H1 (cell line): ENCODE measurements at regions not wholly inside any gene's neighbourhood (a gene's known extent, or its start where the extent isn't known, plus 50 kb on each side); places are given as distances from the start of the nearest gene placed in this dataset.

Experiments
- CTCF ChIA-PET: fragments of 300-600 bp; sonication (Branson Sonifier 250); formaldehyde crosslinking; loops from one replicate; lab custom pipeline; 2021; ENCODE audit not compliant: partially characterized antibody; lab: Charles Lee
- POLR2A ChIA-PET: fragments of 300-600 bp; sonication (Branson Sonifier 250); formaldehyde crosslinking; loops from one replicate; lab custom pipeline; 2021; ENCODE audit warnings: inconsistent platforms; ENCODE audit not compliant: partially characterized antibody; lab: Charles Lee
- DNase-seq, 2 experiments: peaks; one replicate each; pipeline versions ENCODE4 v3.0.0 to v3.0.0-alpha.2; 2010 to 2022; ENCODE audit warnings: low spot score in 2 of 2, low read depth in 1 of 2, mixed read lengths in 1 of 2
- FAIRE-seq: peaks from 2 replicates; lab custom pipeline; 2011; peaks lifted over from hg19 to GRCh38; lab: Jason Lieb, UNC
- H2AFZ ChIP-seq: 2 replicates; pipeline ENCODE4 v1.8.1; 2012; ENCODE audit warnings: low read length, inconsistent platforms
- H2AK5ac ChIP-seq: 2 replicates; pipeline ENCODE4 v1.6.1; 2013; ENCODE audit warnings: low read depth, low read length
- H2BK120ac ChIP-seq: replicated peaks from 2 replicates; pipeline ENCODE3; 2013; ENCODE audit warnings: low read depth, low read length, inconsistent platforms
- H2BK12ac ChIP-seq: 2 replicates; pipeline ENCODE4 v1.6.1; 2013; ENCODE audit warnings: low read depth, low read length
- H2BK15ac ChIP-seq: 2 replicates; pipeline ENCODE4 v1.6.1; 2013; ENCODE audit warnings: low read length
- H2BK20ac ChIP-seq: 2 replicates; pipeline ENCODE4 v1.6.1; 2013; ENCODE audit warnings: low read length
- H2BK5ac ChIP-seq: 2 replicates; pipeline ENCODE4 v1.6.1; 2013; ENCODE audit warnings: low read depth, low read length
- H3K14ac ChIP-seq: 2 replicates; pipeline ENCODE4 v1.6.1; 2013; ENCODE audit warnings: inconsistent platforms; ENCODE audit not compliant: insufficient read length
- H3K18ac ChIP-seq: 2 replicates; pipeline ENCODE4 v1.6.1; 2013; ENCODE audit warnings: low read length; ENCODE audit errors: extremely low read depth
- H3K23ac ChIP-seq: 2 replicates; pipeline ENCODE4 v1.6.1; 2013; ENCODE audit warnings: inconsistent platforms; ENCODE audit not compliant: insufficient read length
- H3K23me2 ChIP-seq: 2 replicates; pipeline ENCODE4 v1.6.1; 2013; ENCODE audit warnings: low read depth, low read length
- H3K27ac ChIP-seq: 2 replicates; pipeline ENCODE4 v1.6.1; 2011; ENCODE audit warnings: low read depth, low read length, inconsistent platforms
- H3K27me3 ChIP-seq, 4 experiments: replicated peaks in 1 of 4; 1 replicate in 1 of 4; 2 replicates in 3 of 4; pipeline versions ENCODE4 v1.6.1 to v1.8.1; 2011 to 2013; ENCODE audit warnings: low read length in 3 of 4, mild to moderate bottlenecking in 3 of 4, inconsistent platforms in 2 of 4, mixed read lengths in 2 of 4, moderate library complexity in 1 of 4; ENCODE audit not compliant: control insufficient read depth in 3 of 4, insufficient read depth in 3 of 4; ENCODE audit errors: extremely low read depth in 1 of 4
- H3K36me3 ChIP-seq, 4 experiments: 2 replicates each; pipeline versions ENCODE4 v1.6.1 to v1.8.1; 2011 to 2013; ENCODE audit warnings: mild to moderate bottlenecking in 4 of 4, low read length in 3 of 4, moderate library complexity in 2 of 4, control low read depth in 1 of 4, inconsistent platforms in 1 of 4; ENCODE audit not compliant: insufficient read depth in 4 of 4, control insufficient read depth in 2 of 4
- H3K4ac ChIP-seq: replicated peaks from 2 replicates; pipeline ENCODE3; 2013; ENCODE audit warnings: low read length, low read depth, mixed read lengths, inconsistent platforms; ENCODE audit not compliant: insufficient read length
- H3K4me1 ChIP-seq, 4 experiments: replicated peaks in 1 of 4; 1 replicate in 1 of 4; 2 replicates in 3 of 4; pipeline versions ENCODE4 v1.6.1 to v1.8.1; 2011 to 2013; ENCODE audit warnings: low read length in 3 of 4, inconsistent platforms in 2 of 4, mixed read lengths in 1 of 4; ENCODE audit not compliant: insufficient read depth in 4 of 4, control insufficient read depth in 3 of 4
- H3K4me2 ChIP-seq, 2 experiments: 2 replicates each; pipeline versions ENCODE4 v1.6.1 to v1.8.1; 2011 to 2013; ENCODE audit warnings: low read depth in 2 of 2, low read length in 2 of 2, control low read depth in 1 of 2, inconsistent platforms in 1 of 2, mild to moderate bottlenecking in 1 of 2; ENCODE audit not compliant: insufficient read depth in 1 of 2
- H3K4me3 ChIP-seq, 4 experiments: fragments of 200-600, 300-600 bp in 1 of 4; sonication (generic), shearing (Covaris generic), sonication (Bioruptor Twin) in 1 of 4; 2 replicates each; pipeline versions ENCODE4 v1.5.1 to v1.8.1; 2011 to 2016; ENCODE audit warnings: low read length in 4 of 4, low read depth in 3 of 4, control low read depth in 2 of 4, inconsistent platforms in 2 of 4, mild to moderate bottlenecking in 2 of 4, mixed read lengths in 1 of 4, moderate library complexity in 1 of 4; ENCODE audit not compliant: insufficient read depth in 2 of 4; ENCODE audit errors: extremely low read depth in 1 of 4
- H3K56ac ChIP-seq: replicated peaks from 2 replicates; pipeline ENCODE3; 2013; ENCODE audit warnings: low read depth, mild to moderate bottlenecking, mixed read lengths, low read length, inconsistent platforms; ENCODE audit not compliant: insufficient read length
- H3K79me1 ChIP-seq: 2 replicates; pipeline ENCODE4 v1.6.1; 2013; ENCODE audit warnings: low read depth, low read length, control low read depth
- H3K79me2 ChIP-seq, 2 experiments: 2 replicates each; pipeline versions ENCODE4 v1.6.1 to v1.8.1; 2012 to 2013; ENCODE audit warnings: low read length in 2 of 2, mild to moderate bottlenecking in 2 of 2, inconsistent platforms in 1 of 2; ENCODE audit not compliant: insufficient read depth in 2 of 2, control insufficient read depth in 1 of 2
- H3K9ac ChIP-seq, 4 experiments: replicated peaks in 1 of 4; 1 replicate in 1 of 4; 2 replicates in 3 of 4; pipeline versions ENCODE4 v1.6.1 to v1.8.1; 2011 to 2013; ENCODE audit warnings: low read depth in 3 of 4, low read length in 3 of 4, control low read depth in 2 of 4, mild to moderate bottlenecking in 2 of 4, moderate library complexity in 2 of 4, inconsistent platforms in 1 of 4; ENCODE audit errors: extremely low read depth in 1 of 4
- H3K9me3 ChIP-seq, 2 experiments: 2 replicates each; pipeline versions ENCODE4 v1.6.1 to v1.8.1; 2012 to 2013; ENCODE audit warnings: mild to moderate bottlenecking in 2 of 2, moderate library complexity in 2 of 2, control low read depth in 1 of 2, inconsistent platforms in 1 of 2, low read depth in 1 of 2, low read length in 1 of 2, mixed read lengths in 1 of 2; ENCODE audit not compliant: insufficient read depth in 2 of 2
- H4K20me1 ChIP-seq, 2 experiments: replicated peaks in 1 of 2; 2 replicates each; pipeline versions ENCODE3 to v1.8.1; 2011 to 2013; ENCODE audit warnings: inconsistent platforms in 2 of 2, low read length in 2 of 2, mild to moderate bottlenecking in 1 of 2; ENCODE audit not compliant: insufficient read depth in 2 of 2, control insufficient read depth in 1 of 2
- H4K5ac ChIP-seq: 2 replicates; pipeline ENCODE4 v1.6.1; 2013; ENCODE audit warnings: low read length, low read depth, mixed read lengths, inconsistent platforms; ENCODE audit not compliant: insufficient read length
- H4K8ac ChIP-seq: 2 replicates; pipeline ENCODE4 v1.8.0; 2013; ENCODE audit warnings: mild to moderate bottlenecking, moderate library complexity, low read length, inconsistent platforms; ENCODE audit not compliant: insufficient read depth; ENCODE audit errors: extremely low read depth
- H4K91ac ChIP-seq: replicated peaks from 2 replicates; pipeline ENCODE3; 2013; ENCODE audit warnings: low read length, mixed read lengths, inconsistent platforms; ENCODE audit not compliant: insufficient read length
- CBX8 ChIP-seq: fragments of 300-800, 300-1000 bp; sonication (generic); IDR thresholded peaks from 2 replicates; pipeline ENCODE4 v1.7.1; 2016; ENCODE audit warnings: low read depth, low read length, borderline replicate concordance
- CEBPB ChIP-seq: IDR thresholded peaks from 2 replicates; pipeline ENCODE4 v1.6.1; 2012; ENCODE audit warnings: low read depth, low read length
- EP300 ChIP-seq, 2 experiments: IDR thresholded peaks; 1 replicate in 1 of 2; 2 replicates in 1 of 2; pipeline ENCODE4 v1.6.1; 2011 to 2012; ENCODE audit warnings: low read depth in 2 of 2, low read length in 2 of 2, mild to moderate bottlenecking in 2 of 2, borderline replicate concordance in 1 of 2, inconsistent platforms in 1 of 2, moderate library complexity in 1 of 2
- EZH2 ChIP-seq: fragments of 200-600 bp; sonication (generic); IDR thresholded peaks from 2 replicates; pipeline ENCODE4 v1.7.1; 2012; ENCODE audit warnings: low read depth, mild to moderate bottlenecking, moderate library complexity, low read length, inconsistent platforms; ENCODE audit not compliant: severe bottlenecking
- KDM1A ChIP-seq: fragments of 200-600, 300-600 bp; sonication (generic); IDR thresholded peaks from 2 replicates; pipeline ENCODE4 v1.7.1; 2016; ENCODE audit warnings: mild to moderate bottlenecking, low read length, borderline replicate concordance
- KDM5A ChIP-seq: fragments of 200-600 bp; IDR thresholded peaks from 2 replicates; pipeline ENCODE4 v1.7.1; 2012; ENCODE audit warnings: mild to moderate bottlenecking, low read length, inconsistent platforms, mixed read lengths
- SIN3A ChIP-seq, 2 experiments: IDR thresholded peaks in 1 of 2; conservative IDR thresholded peaks in 1 of 2; 2 replicates each; pipeline ENCODE4 v1.6.1; 2011 to 2012; ENCODE audit warnings: low read length in 2 of 2, improper control_type of control experiment in 1 of 2, low read depth in 1 of 2, mild to moderate bottlenecking in 1 of 2
- SIX5 ChIP-seq: IDR thresholded peaks from 2 replicates; pipeline ENCODE4 v1.6.1; 2011; ENCODE audit warnings: mild to moderate bottlenecking, low read depth, low read length
- SP2 ChIP-seq: IDR thresholded peaks from 2 replicates; pipeline ENCODE4 v1.6.1; 2012; ENCODE audit warnings: mild to moderate bottlenecking, low read length, inconsistent platforms
- TAF1 ChIP-seq: IDR thresholded peaks from 2 replicates; pipeline ENCODE4 v1.6.1; 2011; ENCODE audit warnings: mild to moderate bottlenecking, low read depth, low read length
- WGBS, 2 experiments: shearing (Covaris generic) in 1 of 2; methylation state at CpG; one replicate each; pipeline versions ENCODE4 v1.1.6 to v1.1.7; 2013 to 2015; ENCODE audit warnings: low lambda C conversion rate in 2 of 2, mixed read lengths in 2 of 2, inconsistent platforms in 1 of 2, low coverage in 1 of 2, missing lambda C conversion rate in 1 of 2; ENCODE audit not compliant: insufficient replicate concordance in 2 of 2, insufficient coverage in 1 of 2, insufficient read length in 1 of 2; ENCODE audit errors: extremely low coverage in 1 of 2, missing lambda C conversion rate in 1 of 2; 5-methylcytosine and 5-hydroxymethylcytosine counted together

DNA sequence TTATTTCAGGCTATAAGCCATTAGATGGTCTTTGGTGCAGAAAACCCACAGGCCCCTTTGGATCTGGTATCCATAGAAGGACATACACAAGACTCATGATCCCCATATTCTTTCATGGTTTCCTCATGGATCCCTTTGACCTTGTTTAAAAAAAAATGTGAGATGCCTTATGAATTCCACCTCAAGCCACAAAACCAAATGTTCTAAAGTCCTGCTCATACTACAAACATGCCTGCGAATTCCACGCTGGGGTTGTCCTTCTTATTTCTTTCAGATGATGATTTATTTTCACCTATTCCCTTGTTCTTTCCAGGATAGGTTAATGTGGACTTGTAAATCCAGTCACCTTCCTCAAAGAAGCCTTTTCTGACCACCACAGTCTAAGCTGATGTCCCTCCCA lies 256.9 kb upstream of the DPYD start:
- H2BK15ac ChIP-seq, result no peak overlapping the region
- no peak overlapping the region for H2BK5ac ChIP-seq
- no peaks in the 10 kb centered on the region for H3K79me1 ChIP-seq
- no peak overlapping the region for H2BK12ac ChIP-seq
- no peak overlapping the region for H3K4me3 ChIP-seq
- no peak overlapping the region for H3K56ac ChIP-seq
- H2BK120ac ChIP-seq, result no peak overlapping the region
- H2AFZ ChIP-seq, result no peak overlapping the region
- H4K20me1 ChIP-seq, result no peaks in the 10 kb centered on the region
- no peaks in the 10 kb centered on the region for H3K79me2 ChIP-seq
- H3K23ac ChIP-seq, result no peak overlapping the region
- no peak overlapping the region for H2AK5ac ChIP-seq
- FAIRE-seq, result no peak
- DNase-seq, result no peak
- no peaks in the 10 kb centered on the region for H3K36me3 ChIP-seq
- no peak overlapping the region for H4K5ac ChIP-seq
- no peaks in the 10 kb centered on the region; the same call in 1 of the 2 replicates for H3K23me2 ChIP-seq
- POLR2A ChIA-PET, result no interaction called here
- H3K27me3 ChIP-seq, result no peaks in the 10 kb centered on the region
- H3K9ac ChIP-seq, result no peak overlapping the region
- no peaks in the 10 kb centered on the region for H3K4me1 ChIP-seq
- H3K27ac ChIP-seq, result no peak overlapping the region
- H4K91ac ChIP-seq, result no peak overlapping the region
- WGBS, 2 experiments, result 91% methylated on average over 2 of the region's 2 CpGs; no CpG with 5 or more reads in 1 of the 2 experiments
- no peak overlapping the region for H2BK20ac ChIP-seq
- TF ChIP-seq SIN3A (conservative IDR thresholded peaks at IDR 0.05 in 1 of 2, IDR thresholded peaks at IDR 0.05 in 1 of 2; ENCODE audit: low read depth in 1 of 2, low read length in 2 of 2) (no peak), CBX8 (no peak), CEBPB (no peak), SP2 (no peak), SIX5 (no peak), KDM1A (no peak), KDM5A (no peak), EZH2 (no peak), EP300 (IDR thresholded peaks at IDR 0.05; ENCODE audit: borderline replicate concordance in 1 of 2, low read depth in 2 of 2, low read length in 2 of 2) (no peak), TAF1 (no peak)
- TF ChIP-seq, all 59 proteins: peak for 0
- H3K18ac ChIP-seq, result no peak overlapping the region
- H3K14ac ChIP-seq, result no peak overlapping the region
- H4K8ac ChIP-seq, result no peak overlapping the region
- CTCF ChIA-PET, result no interaction called here
- H3K4ac ChIP-seq, result no peak overlapping the region
- H3K4me2 ChIP-seq, result no peak overlapping the region
- H3K9me3 ChIP-seq, result no peaks in the 10 kb centered on the region
